ENCODE measurements at regions not wholly inside any gene's neighbourhood (a gene's known extent, or its start where the extent isn't known, plus 50 kb on each side); places are given as distances from the start of the nearest gene placed in this dataset.

GRCh38 chr1:117696561-117696960 is 90.7 kb downstream of the TENT5C start:
- TF ChIP-seq CTCF (conservative IDR thresholded peaks at IDR 0.05; ENCODE audit: low read depth, low read length) (no peak), EZH2 (IDR thresholded peaks at IDR 0.05; ENCODE audit: borderline replicate concordance, low read depth, low read length, poor library complexity, severe bottlenecking) (no peak)
